Mesenchymal stem cell (in vitro differentiated cells and primary cell): ENCODE measurements at regions not wholly inside any gene's neighbourhood (a gene's known extent, or its start where the extent isn't known, plus 50 kb on each side); places are given as distances from the start of the nearest gene placed in this dataset.
A peak's percentile ranks its signal among the peaks of the same experiment; 100 is the strongest.

Experiments
- DNase-seq: peaks from one replicate; pipeline ENCODE4 v3.0.0-alpha.2; 2013
- H2AFZ ChIP-seq: one replicate; pipeline ENCODE4 v1.6.1; 2013; ENCODE audit warnings: low read depth, mild to moderate bottlenecking, control low read depth, inconsistent platforms, low read length, moderate library complexity
- H2AK5ac ChIP-seq: 2 replicates; pipeline ENCODE4 v1.6.1; 2013; ENCODE audit warnings: low read length, moderate library complexity, mild to moderate bottlenecking, inconsistent platforms; ENCODE audit not compliant: severe bottlenecking
- H2BK120ac ChIP-seq: one replicate; pipeline ENCODE4 v1.6.1; 2013; ENCODE audit warnings: low read depth, mild to moderate bottlenecking, inconsistent platforms, low read length, moderate library complexity
- H2BK12ac ChIP-seq, 2 experiments: one replicate each; pipeline ENCODE4 v1.6.1; 2013; ENCODE audit warnings: inconsistent platforms in 2 of 2, low read length in 2 of 2, mild to moderate bottlenecking in 2 of 2, moderate library complexity in 2 of 2, control low read depth in 1 of 2
- H2BK15ac ChIP-seq: one replicate; pipeline ENCODE4 v1.6.1; 2013; ENCODE audit warnings: mild to moderate bottlenecking, low read depth, inconsistent platforms; ENCODE audit not compliant: poor library complexity, severe bottlenecking
- H2BK5ac ChIP-seq: 2 replicates; pipeline ENCODE4 v1.6.1; 2013; ENCODE audit warnings: low read depth, mild to moderate bottlenecking, low read length, control low read depth, inconsistent platforms; ENCODE audit not compliant: poor library complexity, severe bottlenecking
- H3K14ac ChIP-seq, 2 experiments: one replicate each; pipeline ENCODE4 v1.6.1; 2013; ENCODE audit warnings: inconsistent platforms in 2 of 2, low read length in 2 of 2, control low read depth in 1 of 2, mild to moderate bottlenecking in 1 of 2, moderate library complexity in 1 of 2
- H3K18ac ChIP-seq, 2 experiments: one replicate each; pipeline ENCODE4 v1.6.1; 2013; ENCODE audit warnings: inconsistent platforms in 2 of 2, low read length in 2 of 2, control low read depth in 1 of 2, low read depth in 1 of 2, mild to moderate bottlenecking in 1 of 2
- H3K23ac ChIP-seq, 2 experiments: one replicate each; pipeline ENCODE4 v1.6.1; 2013; ENCODE audit warnings: inconsistent platforms in 2 of 2, low read length in 2 of 2, mild to moderate bottlenecking in 2 of 2, moderate library complexity in 2 of 2, control low read depth in 1 of 2
- H3K27ac ChIP-seq: 2 replicates; pipeline ENCODE4 v1.5.1; 2013; ENCODE audit warnings: mild to moderate bottlenecking, moderate library complexity, low read length, control low read depth, inconsistent platforms; ENCODE audit not compliant: poor library complexity, severe bottlenecking
- H3K27me3 ChIP-seq, 2 experiments: 2 replicates each; pipeline versions ENCODE4 v1.6.1 to v1.7.0; 2013; ENCODE audit warnings: low read length in 2 of 2, mild to moderate bottlenecking in 2 of 2, moderate library complexity in 2 of 2, control low read depth in 1 of 2, inconsistent platforms in 1 of 2; ENCODE audit not compliant: control insufficient read depth in 1 of 2, insufficient read depth in 1 of 2
- H3K36me3 ChIP-seq, 2 experiments: 2 replicates each; pipeline versions ENCODE4 v1.6.1 to v1.7.0; 2013; ENCODE audit warnings: low read length in 2 of 2, control low read depth in 1 of 2, inconsistent platforms in 1 of 2, low read depth in 1 of 2, mild to moderate bottlenecking in 1 of 2; ENCODE audit not compliant: insufficient read depth in 2 of 2, control insufficient read depth in 1 of 2
- H3K4ac ChIP-seq, 2 experiments: one replicate each; pipeline ENCODE4 v1.6.1; 2013; ENCODE audit warnings: inconsistent platforms in 2 of 2, low read length in 2 of 2, mild to moderate bottlenecking in 2 of 2, moderate library complexity in 2 of 2, control low read depth in 1 of 2, low read depth in 1 of 2
- H3K4me1 ChIP-seq: 2 replicates; pipeline ENCODE4 v1.6.1; 2013; ENCODE audit warnings: low read depth, low read length, control low read depth; ENCODE audit not compliant: control insufficient read depth, insufficient read depth
- H3K4me2 ChIP-seq: 2 replicates; pipeline ENCODE4 v1.6.1; 2013; ENCODE audit warnings: low read length, mild to moderate bottlenecking, inconsistent platforms; ENCODE audit not compliant: poor library complexity, severe bottlenecking
- H3K4me3 ChIP-seq, 2 experiments: 2 replicates each; pipeline versions ENCODE4 v1.5.1 to v1.7.0; 2013; ENCODE audit warnings: low read length in 2 of 2, mild to moderate bottlenecking in 2 of 2, control low read depth in 1 of 2, low read depth in 1 of 2; ENCODE audit not compliant: insufficient read depth in 1 of 2
- H3K79me1 ChIP-seq: replicated peaks from 2 replicates; pipeline ENCODE4 v1.6.1; 2013; ENCODE audit warnings: mild to moderate bottlenecking, control low read depth, low read length, inconsistent platforms; ENCODE audit not compliant: poor library complexity, severe bottlenecking
- H3K9ac ChIP-seq: 2 replicates; pipeline ENCODE4 v1.7.0; 2013; ENCODE audit warnings: mild to moderate bottlenecking, low read length, moderate library complexity
- H3K9me3 ChIP-seq: 2 replicates; pipeline ENCODE4 v1.7.0; 2013; ENCODE audit warnings: mild to moderate bottlenecking, low read length; ENCODE audit not compliant: control insufficient read depth
- H4K8ac ChIP-seq: one replicate; pipeline ENCODE4 v1.6.1; 2013; ENCODE audit warnings: inconsistent platforms, mild to moderate bottlenecking, low read length, moderate library complexity
- H4K91ac ChIP-seq: one replicate; pipeline ENCODE4 v1.6.1; 2013; ENCODE audit warnings: mild to moderate bottlenecking, low read length, inconsistent platforms
- WGBS: methylation state at CpG from one replicate; pipeline ENCODE4 v1.1.7; 2013; ENCODE audit warnings: mixed read lengths; 5-methylcytosine and 5-hydroxymethylcytosine counted together

DNA sequence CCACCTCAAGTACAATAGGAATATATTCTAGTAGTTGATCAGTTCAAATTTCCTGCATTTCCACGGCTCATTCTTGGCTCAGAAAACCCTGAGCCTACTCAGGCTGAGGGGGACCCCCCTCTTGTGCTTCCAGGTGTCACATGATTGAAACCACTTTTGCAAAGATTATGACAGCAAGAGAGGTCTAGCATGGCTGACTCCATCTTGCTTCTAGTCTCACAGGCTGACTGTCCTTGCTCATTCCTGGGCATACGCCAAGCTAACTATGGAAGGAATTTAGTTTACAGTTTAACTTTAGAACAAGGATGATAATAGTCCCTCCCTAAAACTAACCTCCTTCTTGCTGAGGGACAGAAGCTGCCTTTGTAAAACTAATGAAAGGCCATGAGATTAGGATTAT is 154.1 kb downstream of the SNX18 start:
- no peak overlapping the region for H4K8ac ChIP-seq
- WGBS = 84% methylated on average over 1 of the region's 2 CpGs
- H2AFZ ChIP-seq = no peak overlapping the region

DNA sequence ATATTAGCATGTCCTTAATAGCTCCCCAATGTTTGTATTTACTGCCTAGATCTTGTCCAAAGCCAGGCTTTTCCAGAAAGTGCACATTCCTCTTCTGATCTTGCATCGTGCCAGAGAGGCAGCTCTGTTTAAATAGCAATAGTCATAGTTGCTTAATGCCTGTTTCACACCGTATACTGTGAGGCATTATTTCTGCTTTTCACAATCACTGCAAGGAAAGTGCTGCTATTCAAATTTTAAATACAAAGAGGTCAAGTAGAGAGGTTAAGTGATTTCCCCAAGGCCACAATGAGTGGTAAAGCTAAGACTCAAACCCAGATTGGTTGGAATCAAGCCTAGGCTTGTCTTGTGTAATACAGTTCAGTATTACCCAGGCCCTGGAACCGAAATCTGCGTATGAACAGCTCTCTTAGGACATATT is 153.6 kb downstream of the SNX18 start:
- Histone ChIP-seq H3K9me3 (peaks cover 16% of the 10 kb centered on the region), H2AFZ (no peak overlapping the region), H3K23ac (no peak overlapping the region), H2BK15ac (no peak overlapping the region), H3K4me1 (peaks cover 4% of the 10 kb centered on the region), H3K27ac (no peak overlapping the region), H3K27me3 (no peaks in the 10 kb centered on the region), H3K4me3 (no peak overlapping the region), H4K8ac (no peak overlapping the region), H2BK120ac (no peak overlapping the region), H2AK5ac (no peak overlapping the region), H3K4ac (no peak overlapping the region), H3K4me2 (no peak overlapping the region), H2BK12ac (no peak overlapping the region), H3K14ac (no peak overlapping the region), H3K18ac (peak overlapping the region in 1 of 2 experiments; percentile 16), H3K9ac (peak overlapping the region; percentile 45), H3K79me1 (no peaks in the 10 kb centered on the region), H2BK5ac (no peak overlapping the region), H3K36me3 (no peaks in the 10 kb centered on the region), H4K91ac (no peak overlapping the region)
- DNase-seq = peak; percentile 85
- WGBS = 58% methylated on average over 4 of the region's 4 CpGs

More for the DNA sequence above, 154.1 kb downstream of the SNX18 start:
- peak overlapping the region; percentile 45 for H3K9ac ChIP-seq
- peak; percentile 13 for DNase-seq
- H4K91ac ChIP-seq = no peak overlapping the region
- H3K14ac ChIP-seq = no peak overlapping the region
- no peak overlapping the region for H3K23ac ChIP-seq
- H2BK5ac ChIP-seq = no peak overlapping the region
- no peak overlapping the region for H3K4ac ChIP-seq
- no peak overlapping the region for H2BK120ac ChIP-seq
- no peak overlapping the region for H3K4me2 ChIP-seq
- H3K79me1 ChIP-seq = no peaks in the 10 kb centered on the region
- peaks cover 4% of the 10 kb centered on the region for H3K4me1 ChIP-seq
- H3K27me3 ChIP-seq = no peaks in the 10 kb centered on the region
- H2BK12ac ChIP-seq = peak overlapping the region in 1 of 2 experiments; percentile 15
- no peaks in the 10 kb centered on the region for H3K36me3 ChIP-seq
- H3K4me3 ChIP-seq = no peak overlapping the region
- H2BK15ac ChIP-seq = no peak overlapping the region
- H3K27ac ChIP-seq = no peak overlapping the region
- H2AK5ac ChIP-seq = no peak overlapping the region
- H3K9me3 ChIP-seq = peaks cover 16% of the 10 kb centered on the region
- peak overlapping the region in 1 of 2 experiments; percentile 57 for H3K18ac ChIP-seq

DNA sequence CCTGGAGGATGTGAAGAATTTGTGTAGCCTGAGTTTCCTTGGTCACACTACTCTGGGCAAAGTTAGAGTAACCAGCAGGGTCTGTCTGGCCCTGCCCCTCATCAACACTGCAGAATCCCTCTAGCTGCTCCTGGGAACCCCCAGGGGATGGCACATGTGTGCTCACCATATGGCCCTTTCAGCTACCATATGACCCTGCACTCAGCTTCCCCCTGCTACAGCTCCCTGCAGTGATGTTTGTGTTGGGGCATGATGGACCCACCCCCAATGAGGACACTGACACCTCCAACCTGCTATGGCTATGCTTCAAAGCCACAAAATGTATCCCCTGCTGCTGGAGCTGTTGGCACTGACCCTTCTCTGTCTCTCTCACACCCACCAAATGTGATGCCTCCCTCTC is 152.7 kb downstream of the SNX18 start:
- Histone ChIP-seq H3K18ac (peak overlapping the region in 1 of 2 experiments; percentile 72), H3K4me2 (no peak overlapping the region), H3K4me1 (peaks cover 4% of the 10 kb centered on the region), H3K9ac (peak overlapping the region; percentile 44), H2AK5ac (no peak overlapping the region), H2AFZ (no peak overlapping the region), H3K9me3 (peaks cover 16% of the 10 kb centered on the region), H3K4ac (peak overlapping the region in 1 of 2 experiments; percentile 4), H3K79me1 (no peaks in the 10 kb centered on the region), H2BK120ac (no peak overlapping the region), H2BK12ac (peak overlapping the region; percentile 6 to 92), H3K4me3 (no peak overlapping the region), H3K23ac (no peak overlapping the region), H3K14ac (peak overlapping the region in 1 of 2 experiments; percentile 94), H2BK15ac (no peak overlapping the region), H3K27me3 (no peaks in the 10 kb centered on the region), H2BK5ac (no peak overlapping the region), H3K36me3 (no peaks in the 10 kb centered on the region), H4K8ac (no peak overlapping the region), H3K27ac (no peak overlapping the region), H4K91ac (peak overlapping the region; percentile 70)
- DNase-seq = no peak

DNA sequence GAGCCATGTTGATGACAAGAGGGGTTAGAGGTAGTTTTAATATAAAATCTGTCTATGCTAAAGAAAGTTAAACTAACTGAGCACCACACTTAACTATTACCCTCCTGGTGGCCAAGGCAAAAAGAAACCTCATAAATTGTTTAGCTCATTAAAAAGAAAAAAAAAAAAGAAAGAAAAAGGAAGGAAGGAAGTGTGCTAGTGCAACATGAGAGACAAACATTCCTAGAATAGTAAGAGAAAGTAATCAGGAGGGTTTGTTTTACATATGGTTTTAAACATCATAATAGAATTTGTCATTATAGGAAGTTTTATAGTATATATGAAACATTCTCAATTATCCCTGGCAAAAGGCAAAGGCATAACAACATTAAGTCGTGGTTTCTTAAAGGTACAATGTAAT is 152.3 kb downstream of the SNX18 start:
- no peak overlapping the region for H4K8ac ChIP-seq
- no peak overlapping the region for H2BK12ac ChIP-seq
- peaks cover 16% of the 10 kb centered on the region for H3K9me3 ChIP-seq
- H2AFZ ChIP-seq = no peak overlapping the region
- WGBS = 80% methylated on average over 1 of the region's 1 CpG
- no peak overlapping the region for H2BK120ac ChIP-seq
- no peak overlapping the region for H3K23ac ChIP-seq
- H2AK5ac ChIP-seq = no peak overlapping the region
- no peak overlapping the region for H3K14ac ChIP-seq
- no peak overlapping the region for H2BK5ac ChIP-seq
- no peak overlapping the region for H3K4me2 ChIP-seq
- H3K9ac ChIP-seq = peak overlapping the region; percentile 44
- H3K79me1 ChIP-seq = no peaks in the 10 kb centered on the region
- H3K4me1 ChIP-seq = peaks cover 4% of the 10 kb centered on the region
- no peak overlapping the region for H3K18ac ChIP-seq
- H3K27ac ChIP-seq = no peak overlapping the region
- H3K4me3 ChIP-seq = no peak overlapping the region
- no peak overlapping the region for H3K4ac ChIP-seq
- no peak overlapping the region for H2BK15ac ChIP-seq
- H3K27me3 ChIP-seq = no peaks in the 10 kb centered on the region
- DNase-seq = no peak
- no peaks in the 10 kb centered on the region for H3K36me3 ChIP-seq
- no peak overlapping the region for H4K91ac ChIP-seq
